Hypothalamus (tissue), 51 donors: ENCODE measurements at regions not wholly inside any gene's neighbourhood (a gene's known extent, or its start where the extent isn't known, plus 50 kb on each side); places are given as distances from the start of the nearest gene placed in this dataset.
"Not testable (repeated sequence)": the region's sequence is repeated elsewhere in the genome, so short reads cannot be mapped to it uniquely, and the experiment has no call there.

Experiments
- DNase-seq, 51 donors: peaks; one replicate each; lab custom pipeline; 2025; lab: John Stamatoyannopoulos, UW

- no peak for DNase-seq
These were observed 574.8 kb upstream of the C16orf82 start for GRCh38 chr16:26491962-26492361.

- no peak for DNase-seq
These were observed 573.0 kb upstream of the C16orf82 start for GRCh38 chr16:26493751-26494150.

- no peak for DNase-seq
These were observed 568.8 kb upstream of the C16orf82 start for GRCh38 chr16:26497896-26498295.

DNA sequence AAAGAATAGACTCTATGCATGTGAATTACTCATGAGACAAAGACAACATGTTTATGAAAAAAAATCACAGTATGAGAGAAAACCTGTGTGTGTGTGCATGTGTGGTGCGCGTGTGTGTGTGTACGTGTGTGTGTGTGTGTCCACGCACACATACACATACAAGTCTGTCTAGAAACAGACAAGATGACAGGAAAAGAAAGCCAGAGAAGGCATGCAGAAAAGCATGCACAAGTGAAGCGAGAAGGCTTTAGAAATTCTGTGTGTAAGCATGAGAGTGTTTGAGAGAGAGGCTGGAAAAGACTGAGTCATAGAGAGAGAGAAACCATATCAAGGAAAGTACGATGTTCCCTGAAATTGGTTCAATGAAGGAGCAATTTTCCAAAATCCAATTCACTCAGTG lies 566.4 kb upstream of the C16orf82 start:
- no peak for DNase-seq

DNA sequence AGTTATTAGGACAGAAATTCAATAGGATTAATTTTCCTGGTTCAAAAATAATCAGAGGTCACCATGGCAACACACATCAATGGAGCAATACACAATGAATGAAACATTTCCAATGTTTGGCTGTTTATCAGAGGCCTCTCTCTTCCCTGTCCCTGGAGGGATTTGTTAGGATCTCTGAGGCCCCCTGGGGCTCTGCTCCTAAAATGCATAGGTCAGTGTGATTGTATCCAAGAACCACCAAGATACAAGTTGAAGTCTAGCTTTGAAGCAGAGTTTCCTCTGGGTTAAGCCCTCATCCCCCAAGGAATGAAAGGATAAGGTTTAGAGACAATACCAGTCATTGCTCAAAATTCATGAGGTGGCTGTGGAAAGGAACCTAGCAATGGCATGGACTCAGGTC lies 561.2 kb upstream of the C16orf82 start:
- DNase-seq: no peak

- DNase-seq: not testable (repeated sequence)
These were observed 557.8 kb upstream of the C16orf82 start for GRCh38 chr16:26508946-26509345.

DNA sequence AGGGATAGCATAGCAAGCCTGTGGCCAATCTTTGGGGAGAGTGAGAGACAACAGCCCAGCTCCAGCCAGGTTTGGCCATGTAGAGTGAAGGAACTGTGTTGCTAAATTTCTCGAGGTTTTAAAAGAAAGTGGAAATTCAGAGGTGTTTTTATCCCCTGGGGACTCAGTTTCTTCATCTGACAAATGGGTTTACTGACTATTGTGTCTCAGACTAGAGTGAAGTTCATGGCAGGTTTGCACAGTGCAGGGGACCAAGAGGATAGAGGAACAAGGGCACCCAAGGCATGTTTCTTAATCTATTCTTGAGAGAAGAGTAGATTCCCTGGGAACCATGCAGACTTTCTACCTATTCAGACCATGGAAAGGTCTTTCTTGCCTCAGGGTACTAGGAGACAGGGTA lies 555.8 kb upstream of the C16orf82 start:
- DNase-seq: no peak

DNA sequence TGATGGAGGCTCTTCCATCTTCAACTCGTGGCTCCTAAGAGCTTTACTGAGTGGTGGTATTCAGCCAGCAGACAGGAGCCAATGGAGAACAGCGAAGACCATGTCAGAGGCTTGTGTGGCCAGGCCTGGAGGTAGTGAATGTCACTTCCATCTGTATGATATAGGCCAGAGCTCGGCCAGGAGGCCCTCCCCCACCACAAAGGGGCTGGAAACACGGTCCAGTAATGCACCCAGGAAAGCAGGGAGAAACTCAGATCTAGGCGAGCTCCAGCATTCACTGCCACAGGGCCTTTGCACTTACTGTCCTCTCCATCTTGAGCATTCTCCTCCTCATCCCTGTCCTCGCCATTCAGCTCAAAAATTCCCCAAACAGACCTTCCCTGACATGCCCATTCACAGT lies 555.3 kb upstream of the C16orf82 start:
- no peak for DNase-seq

GRCh38 chr16:26521626-26522025 lies 545.1 kb upstream of the C16orf82 start:
- DNase-seq: no peak

DNA sequence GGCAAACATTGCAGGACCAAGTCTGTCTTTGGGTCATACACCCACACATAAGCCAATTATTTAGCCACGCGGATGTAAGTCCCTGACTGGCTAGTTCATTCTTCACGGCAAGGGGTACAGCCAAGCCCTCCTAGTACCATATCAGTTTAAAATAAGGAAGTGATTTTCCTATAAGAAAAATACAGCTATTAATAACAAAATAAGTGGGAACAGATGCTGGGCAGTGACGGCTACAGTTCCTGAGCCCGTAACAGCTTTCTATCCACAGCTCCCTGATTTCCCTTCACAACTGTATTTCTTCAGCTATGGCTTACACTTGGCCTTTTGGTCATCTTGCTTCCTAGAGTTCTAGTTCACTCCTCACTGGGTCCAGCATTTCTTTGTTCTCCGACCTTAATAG lies 542.4 kb upstream of the C16orf82 start:
- no peak for DNase-seq

DNA sequence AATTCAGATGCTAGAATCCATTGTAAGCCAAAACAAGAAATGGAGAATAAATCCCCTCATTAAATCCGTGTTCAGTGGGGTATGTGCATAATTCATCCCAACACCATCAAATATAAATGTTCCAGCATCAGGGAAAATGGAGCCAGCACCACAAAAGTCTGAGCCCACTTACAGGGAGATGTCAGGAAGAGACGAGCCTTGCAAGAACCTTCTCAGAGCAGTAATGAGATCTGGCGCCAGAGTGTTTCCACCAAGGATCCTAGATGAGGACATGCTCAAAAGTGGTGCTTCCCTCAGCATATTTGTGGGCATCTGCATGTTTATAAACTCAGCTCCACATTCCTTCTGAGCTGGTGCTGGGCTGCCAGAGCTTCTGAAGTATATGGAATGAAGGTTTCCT lies 541.9 kb upstream of the C16orf82 start:
- no peak for DNase-seq

- no peak for DNase-seq
These were observed 540.9 kb upstream of the C16orf82 start for GRCh38 chr16:26525856-26526255.

DNA sequence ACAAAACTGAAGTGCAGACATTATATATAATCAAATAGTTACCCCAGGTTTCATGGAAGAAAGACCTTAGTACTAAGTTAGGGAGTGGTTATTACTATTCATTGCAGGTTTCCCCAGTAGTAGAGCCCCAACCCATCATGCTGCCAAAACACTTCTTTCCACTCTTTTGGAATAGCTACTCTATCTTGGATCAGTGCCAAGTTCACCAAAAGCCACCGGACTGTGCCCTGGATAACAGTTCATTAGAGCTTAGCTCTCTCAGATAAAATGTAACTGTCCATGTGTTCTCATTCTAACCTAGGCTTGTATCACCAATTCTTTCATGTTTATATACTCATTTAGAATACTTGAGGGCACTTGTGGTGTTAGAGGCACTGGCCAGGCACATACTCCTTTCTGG lies 540.1 kb upstream of the C16orf82 start:
- no peak for DNase-seq

DNA sequence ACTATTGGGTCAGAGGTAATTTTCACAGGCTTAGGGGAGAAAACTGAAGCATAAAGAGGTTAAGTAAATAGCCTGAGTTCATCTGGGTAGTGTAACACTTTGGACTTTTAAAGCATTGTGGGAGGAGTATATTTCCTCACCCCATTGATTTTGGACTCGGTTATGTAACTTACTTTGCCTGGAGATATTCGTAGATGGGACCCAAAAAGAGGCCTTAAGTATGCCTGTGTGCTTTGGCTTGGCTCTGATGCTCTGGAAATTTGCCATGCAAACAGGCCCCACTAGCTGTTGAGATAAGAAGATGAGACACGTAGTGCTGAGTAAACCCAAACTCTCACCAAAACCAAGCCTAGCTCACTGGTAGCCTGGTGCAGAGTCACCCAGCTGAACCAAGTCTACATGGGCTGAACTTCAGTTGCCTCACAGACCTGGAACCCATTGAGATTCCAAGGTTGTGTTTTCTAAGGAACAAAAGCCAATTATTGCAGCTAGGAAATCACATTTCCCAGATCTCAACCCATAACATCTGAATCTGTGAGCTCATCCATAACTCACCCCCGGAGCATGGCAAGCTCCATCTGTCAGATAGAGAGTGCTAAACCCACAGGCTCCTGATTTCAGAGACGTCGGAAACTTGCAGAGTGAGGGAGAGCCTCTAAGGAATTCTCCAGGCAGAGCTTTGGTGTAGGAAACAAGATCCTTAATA lies 536.0 kb upstream of the C16orf82 start:
- peak in 1 of 51 donors; percentile 0 for DNase-seq

DNA sequence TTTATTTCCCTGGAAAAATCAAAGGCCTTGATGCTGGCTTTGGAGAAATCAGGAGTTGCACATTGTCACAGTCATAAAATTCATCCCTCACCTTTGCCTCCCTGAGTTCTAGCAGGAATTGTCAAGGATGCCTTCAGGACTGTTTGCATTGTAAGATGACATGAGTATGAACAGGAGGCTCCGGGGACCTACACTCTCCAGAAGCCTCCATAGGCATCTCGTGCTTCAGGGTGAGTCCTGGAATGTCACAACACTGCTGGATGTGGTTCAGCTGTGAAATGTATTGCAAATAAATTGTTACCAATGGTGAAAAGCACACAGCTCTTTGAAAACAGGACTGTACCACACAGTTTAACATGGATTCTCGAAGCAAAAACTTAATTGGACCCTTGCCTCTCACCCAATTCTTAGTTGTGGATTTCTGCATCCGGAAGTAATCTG lies 535.4 kb upstream of the C16orf82 start:
- no peak for DNase-seq

DNA sequence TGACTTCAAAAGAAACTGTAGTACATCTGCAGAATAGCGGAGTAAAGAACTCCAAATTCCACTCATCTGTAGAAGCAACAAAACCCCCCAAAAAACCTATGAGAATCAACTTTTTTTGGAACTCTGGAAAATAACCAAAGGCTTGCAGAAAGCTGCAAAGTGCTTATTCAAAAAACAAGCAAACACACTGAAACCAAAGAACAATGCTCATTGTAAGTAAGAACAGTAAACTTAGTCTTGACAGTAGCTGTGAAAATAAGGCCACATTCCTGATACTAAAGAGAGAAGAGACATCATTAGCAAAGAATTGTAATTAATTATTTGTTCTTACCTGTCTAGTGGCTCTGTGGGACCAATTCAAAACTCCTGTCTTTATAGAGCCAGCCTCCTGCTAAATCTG lies 534.3 kb upstream of the C16orf82 start:
- no peak for DNase-seq

- no peak for DNase-seq
These were observed 524.5 kb upstream of the C16orf82 start for GRCh38 chr16:26542198-26542597.

DNA sequence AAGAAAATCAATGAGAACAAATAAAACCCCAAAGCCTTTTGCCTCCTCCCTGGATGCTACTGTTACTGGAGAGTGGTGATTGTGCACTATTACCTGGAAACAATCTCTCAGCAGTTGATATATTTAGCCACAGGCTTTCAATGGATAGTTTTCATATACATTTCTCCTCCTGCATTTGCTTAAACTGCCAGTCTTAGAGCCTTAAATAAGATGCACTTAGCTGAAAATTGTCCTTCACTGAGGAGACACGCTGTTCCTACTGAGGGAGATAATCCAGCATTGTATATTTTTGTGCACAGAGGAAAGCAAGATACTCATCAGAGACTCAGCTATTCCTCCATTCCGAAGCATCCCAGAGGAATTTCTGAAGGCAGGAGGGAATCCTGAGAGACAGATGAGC lies 520.2 kb upstream of the C16orf82 start:
- DNase-seq: no peak

- DNase-seq: no peak
These were observed 519.0 kb upstream of the C16orf82 start for GRCh38 chr16:26547681-26548080.

DNA sequence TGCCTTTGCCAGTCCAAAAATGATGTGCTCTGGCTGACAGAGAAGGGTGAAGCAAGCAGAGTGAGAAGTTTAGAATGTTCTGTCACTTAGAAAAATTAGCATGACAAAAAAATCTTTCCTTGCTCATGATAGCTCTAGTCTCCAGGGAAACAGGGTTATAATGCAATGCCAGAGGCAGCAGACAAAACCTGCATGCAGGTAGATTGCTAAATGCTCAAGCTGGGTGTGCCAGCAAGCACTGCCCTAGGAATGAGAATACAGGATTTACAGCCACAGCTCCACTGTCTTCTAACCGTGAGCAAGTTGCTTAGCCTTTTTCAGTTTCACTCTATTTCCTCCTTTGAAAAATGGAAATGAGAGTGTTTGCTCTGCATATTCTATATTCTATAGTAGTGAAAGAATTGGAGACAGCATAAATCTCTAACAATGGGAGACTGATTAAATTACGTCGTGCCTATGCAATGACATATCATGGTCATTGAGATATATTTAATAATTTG lies 516.6 kb upstream of the C16orf82 start:
- DNase-seq: peak in 1 of 51 donors; percentile 28

GRCh38 chr16:26554030-26554429 lies 512.7 kb upstream of the C16orf82 start:
- no peak for DNase-seq

DNA sequence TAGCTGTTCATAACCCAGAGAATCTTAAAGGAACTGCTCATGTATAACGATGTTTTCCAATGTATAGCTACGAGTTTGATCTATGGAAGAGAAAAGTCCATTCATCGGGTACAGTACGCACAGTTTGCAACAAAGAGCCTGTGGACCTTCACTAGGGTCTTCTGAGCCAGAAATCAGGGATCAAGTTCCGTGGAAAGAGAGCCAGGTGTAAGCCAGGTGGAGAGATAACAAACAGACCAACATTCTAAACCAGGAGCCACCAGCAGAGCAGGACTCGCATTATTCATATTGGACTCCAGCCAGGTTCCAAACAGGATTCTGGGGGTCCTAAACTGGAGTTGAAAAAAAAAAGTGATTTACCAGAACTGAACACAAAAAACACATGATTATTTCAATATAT lies 505.4 kb upstream of the C16orf82 start:
- no peak for DNase-seq

DNA sequence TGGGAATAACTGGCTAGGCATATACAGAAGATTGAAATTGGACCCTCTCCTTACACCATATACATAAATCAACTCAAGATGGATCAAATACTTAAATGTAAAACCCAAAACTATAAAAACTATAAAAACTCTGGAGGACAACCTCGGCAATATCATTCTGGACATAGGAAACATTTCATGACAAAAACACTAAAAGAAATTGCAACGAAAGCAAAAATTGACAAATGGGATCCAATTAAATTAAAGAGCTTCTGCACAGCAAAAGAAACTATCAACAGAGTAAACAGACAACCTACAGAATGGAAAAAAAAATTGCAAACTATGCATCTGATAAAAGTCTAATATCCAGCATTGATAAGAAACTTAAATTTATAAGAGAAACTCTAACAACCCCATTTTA lies 503.7 kb upstream of the C16orf82 start:
- no peak for DNase-seq
